ENCODE measurements at regions not wholly inside any gene's neighbourhood (a gene's known extent, or its start where the extent isn't known, plus 50 kb on each side); places are given as distances from the start of the nearest gene placed in this dataset.
"Not testable (repeated sequence)": the region's sequence is repeated elsewhere in the genome, so short reads cannot be mapped to it uniquely, and the experiment has no call there.

DNA sequence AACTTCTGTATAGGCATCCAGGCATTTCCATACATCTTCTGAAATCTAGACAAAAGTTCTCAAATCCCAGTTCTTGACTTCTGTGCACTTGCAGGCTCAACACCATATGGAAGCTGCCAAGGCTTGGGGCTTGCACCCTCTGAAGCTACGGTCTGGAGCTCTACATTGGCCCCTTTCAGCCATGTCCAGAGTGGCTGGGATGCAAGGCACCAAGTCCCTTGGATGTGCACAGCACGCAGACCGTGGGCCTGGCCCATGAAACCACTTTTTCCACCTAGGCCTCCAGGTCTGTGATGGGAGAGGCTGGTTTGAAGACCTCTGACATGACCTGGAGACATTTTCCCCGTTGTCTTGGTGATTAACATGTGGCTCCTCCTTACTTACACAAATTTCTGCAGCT lies 1645.1 kb downstream of the REEP3 start:
- TF ChIP-seq, protein P1, sequence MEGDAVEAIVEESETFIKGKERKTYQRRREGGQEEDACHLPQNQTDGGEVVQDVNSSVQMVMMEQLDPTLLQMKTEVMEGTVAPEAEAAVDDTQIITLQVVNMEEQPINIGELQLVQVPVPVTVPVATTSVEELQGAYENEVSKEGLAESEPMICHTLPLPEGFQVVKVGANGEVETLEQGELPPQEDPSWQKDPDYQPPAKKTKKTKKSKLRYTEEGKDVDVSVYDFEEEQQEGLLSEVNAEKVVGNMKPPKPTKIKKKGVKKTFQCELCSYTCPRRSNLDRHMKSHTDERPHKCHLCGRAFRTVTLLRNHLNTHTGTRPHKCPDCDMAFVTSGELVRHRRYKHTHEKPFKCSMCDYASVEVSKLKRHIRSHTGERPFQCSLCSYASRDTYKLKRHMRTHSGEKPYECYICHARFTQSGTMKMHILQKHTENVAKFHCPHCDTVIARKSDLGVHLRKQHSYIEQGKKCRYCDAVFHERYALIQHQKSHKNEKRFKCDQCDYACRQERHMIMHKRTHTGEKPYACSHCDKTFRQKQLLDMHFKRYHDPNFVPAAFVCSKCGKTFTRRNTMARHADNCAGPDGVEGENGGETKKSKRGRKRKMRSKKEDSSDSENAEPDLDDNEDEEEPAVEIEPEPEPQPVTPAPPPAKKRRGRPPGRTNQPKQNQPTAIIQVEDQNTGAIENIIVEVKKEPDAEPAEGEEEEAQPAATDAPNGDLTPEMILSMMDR (IDR thresholded peaks at IDR 0.05; ENCODE audit: low read depth, low read length, missing control alignments), result no peak
- no peak for DNase-seq (ENCODE audit: low read depth)
- no peak overlapping the region for H3K4me3 ChIP-seq (ENCODE audit: low read depth, low read length)

DNA sequence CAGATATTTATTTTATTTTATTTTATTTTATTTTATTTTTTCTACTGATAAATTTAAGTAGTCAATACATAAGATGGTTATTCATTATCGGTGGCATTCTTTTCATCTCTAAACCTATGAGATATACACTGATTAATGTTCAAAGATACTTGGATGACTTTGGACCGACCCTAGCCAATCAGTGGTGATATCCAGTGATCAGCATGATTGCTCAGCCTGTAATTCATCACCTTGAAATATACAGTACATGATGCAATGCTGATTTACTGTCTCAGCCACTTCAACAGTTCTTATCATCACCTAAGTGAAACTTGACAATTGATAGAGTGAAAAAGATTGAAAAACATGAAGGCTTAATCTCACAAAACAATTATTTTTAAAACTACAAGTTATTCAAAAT lies 1651.0 kb downstream of the REEP3 start:
- TF ChIP-seq, protein P1 (IDR thresholded peaks at IDR 0.05; ENCODE audit: low read depth, low read length, missing control alignments), result no peak
- DNase-seq (ENCODE audit: low read depth), result no peak
- no peak overlapping the region for H3K4me3 ChIP-seq (ENCODE audit: low read depth, low read length)

DNA sequence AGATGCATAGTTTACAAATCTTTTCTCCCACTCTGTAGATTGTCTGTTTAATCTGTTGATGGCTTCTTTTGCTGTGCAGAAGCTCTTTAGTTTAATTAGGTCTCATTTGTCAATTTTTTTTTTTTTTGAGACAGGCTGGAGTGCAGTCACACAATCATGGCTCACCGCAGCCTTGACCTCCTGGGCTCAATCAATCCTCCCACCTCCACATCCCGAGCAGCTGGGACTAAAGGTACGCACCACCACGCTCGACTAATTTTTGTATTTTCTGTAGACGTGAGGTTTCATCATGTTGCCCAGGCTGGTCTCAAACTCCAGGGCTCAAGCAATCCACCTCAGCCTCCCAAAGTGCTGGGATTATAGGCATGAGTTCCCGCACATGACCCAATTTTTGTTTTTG lies 1655.8 kb downstream of the REEP3 start:
- no peak for DNase-seq (ENCODE audit: low read depth)
- H3K4me3 ChIP-seq (ENCODE audit: low read depth, low read length), result no peak overlapping the region
- TF ChIP-seq, protein P1 (IDR thresholded peaks at IDR 0.05; ENCODE audit: low read depth, low read length, missing control alignments), result no peak

DNA sequence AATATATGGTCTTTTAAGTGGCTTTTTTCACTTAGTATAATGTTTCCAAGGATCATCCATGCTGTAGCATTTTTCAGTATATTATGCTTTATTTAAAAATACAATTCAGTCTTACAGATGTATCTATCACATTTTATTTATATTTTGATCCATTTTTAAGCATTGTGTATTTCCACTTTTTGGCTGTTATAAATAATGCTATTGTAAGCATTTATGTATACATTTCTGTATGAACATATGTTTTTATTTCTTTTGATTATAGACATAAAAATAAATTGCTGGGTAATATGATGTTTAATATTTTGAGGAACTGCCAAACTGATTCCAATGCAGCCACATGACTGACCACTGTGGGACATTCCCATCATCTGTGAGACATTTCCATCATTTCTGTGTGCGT lies 1662.0 kb downstream of the REEP3 start:
- no peak overlapping the region for H3K4me3 ChIP-seq (ENCODE audit: low read depth, low read length)
- no peak for DNase-seq (ENCODE audit: low read depth)
- TF ChIP-seq, protein P1 (IDR thresholded peaks at IDR 0.05; ENCODE audit: low read depth, low read length, missing control alignments), result no peak

DNA sequence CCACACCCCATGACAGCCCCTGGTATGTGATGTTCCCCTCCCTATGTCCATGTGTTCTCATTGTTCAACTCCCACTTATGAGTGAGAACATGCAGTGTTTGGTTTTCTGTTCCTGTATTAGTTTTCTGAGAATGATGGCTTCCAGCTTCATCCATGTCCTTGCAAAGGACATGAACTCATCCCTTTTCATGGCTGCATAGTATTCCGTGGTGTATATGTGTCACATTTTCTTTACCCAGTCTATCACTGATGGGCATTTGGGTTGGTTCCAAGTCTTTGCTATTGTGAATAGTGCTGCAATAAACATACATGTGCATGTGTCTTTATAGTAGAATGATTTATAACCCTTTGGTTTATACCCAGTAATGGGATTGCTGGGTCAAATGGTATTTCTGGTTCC lies 1665.5 kb downstream of the REEP3 start:
- not testable (repeated sequence) for DNase-seq (ENCODE audit: low read depth); H3K4me3 ChIP-seq (ENCODE audit: low read depth, low read length)

DNA sequence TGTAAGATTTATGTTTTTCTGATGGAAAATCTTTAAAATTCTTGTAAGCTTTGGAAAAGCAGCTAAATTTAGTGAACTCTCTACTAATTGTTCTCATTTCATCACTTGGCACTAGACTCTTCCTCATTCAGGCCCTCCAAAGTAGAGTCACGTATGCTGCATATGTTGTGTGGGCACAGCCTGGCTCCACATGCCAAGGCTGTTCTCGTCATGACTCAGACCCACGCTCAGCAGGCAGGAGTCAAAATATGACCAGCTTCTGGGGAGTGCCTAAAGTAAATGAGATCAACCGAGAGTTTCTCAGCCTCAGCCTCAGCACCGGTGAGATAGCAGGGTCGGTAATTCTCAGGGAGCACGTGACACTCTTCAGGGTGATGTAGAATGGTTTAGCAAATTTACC lies 1672.9 kb downstream of the REEP3 start:
- no peak overlapping the region for H3K4me3 ChIP-seq (ENCODE audit: low read depth, low read length)
- TF ChIP-seq, protein P1 (IDR thresholded peaks at IDR 0.05; ENCODE audit: low read depth, low read length, missing control alignments), result no peak
- no peak for DNase-seq (ENCODE audit: low read depth)

DNA sequence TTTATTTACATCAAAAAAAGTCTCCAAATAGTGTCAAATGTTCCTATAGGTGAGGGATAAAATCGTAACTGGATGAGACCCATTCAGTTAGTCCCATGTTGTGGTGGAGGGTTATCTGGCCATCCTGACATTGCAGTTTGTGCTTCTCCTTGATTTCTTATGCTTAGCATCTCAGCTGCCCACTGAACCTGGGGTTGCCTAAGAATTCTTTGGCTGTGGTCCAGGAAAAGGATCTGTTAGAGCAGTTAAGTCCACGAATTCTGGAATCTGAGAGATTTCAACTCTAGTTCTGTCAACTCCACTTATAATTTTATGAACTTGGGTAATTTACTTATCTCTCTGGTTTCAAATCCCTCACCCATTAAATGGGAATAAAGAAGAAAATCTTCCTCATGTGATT lies 1673.4 kb downstream of the REEP3 start:
- H3K4me3 ChIP-seq (ENCODE audit: low read depth, low read length), result no peak overlapping the region
- no peak for DNase-seq (ENCODE audit: low read depth)
- TF ChIP-seq, protein P1 (IDR thresholded peaks at IDR 0.05; ENCODE audit: low read depth, low read length, missing control alignments), result no peak

DNA sequence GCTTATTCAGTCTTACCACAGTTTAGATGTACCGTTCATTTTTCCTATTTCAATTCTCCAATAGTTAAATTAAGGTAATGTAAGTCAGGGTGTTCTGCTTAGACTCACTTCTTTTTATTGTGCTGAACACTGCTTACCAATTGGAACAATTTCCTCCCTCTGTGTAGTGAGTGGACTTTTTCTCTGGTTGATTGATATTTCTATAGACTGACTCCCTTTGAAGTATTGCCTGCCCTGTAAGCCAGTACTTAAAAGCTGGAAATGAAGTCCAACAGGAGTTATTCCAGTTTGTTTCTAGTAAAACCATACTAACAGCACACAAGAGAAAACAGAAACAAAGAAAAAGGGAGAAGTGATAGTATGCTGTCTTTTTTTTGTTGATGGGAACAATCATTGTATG lies 1674.9 kb downstream of the REEP3 start:
- no peak overlapping the region for H3K4me3 ChIP-seq (ENCODE audit: low read depth, low read length)
- DNase-seq (ENCODE audit: low read depth), result no peak
- TF ChIP-seq, protein P1 (IDR thresholded peaks at IDR 0.05; ENCODE audit: low read depth, low read length, missing control alignments), result no peak

Measured in GM12864 (cell line).